SW 1271 (cell line): ENCODE measurements at regions not wholly inside any gene's neighbourhood (a gene's known extent, or its start where the extent isn't known, plus 50 kb on each side); places are given as distances from the start of the nearest gene placed in this dataset.
"Not testable (repeated sequence)": the region's sequence is repeated elsewhere in the genome, so short reads cannot be mapped to it uniquely, and the experiment has no call there.

ENCODE experiments used
- DNase-seq, 2 experiments: peaks; one replicate each; lab custom pipeline; 2025; lab: John Stamatoyannopoulos, UW

- DNase-seq, result no peak
Measured at GRCh38 chr6:112401083-112401482, 54.0 kb downstream of the RFPL4B start.

- DNase-seq, result no peak
Measured at GRCh38 chr6:112407101-112407590, 60.0 kb downstream of the RFPL4B start.

GRCh38 chr6:112408522-112408921, 61.4 kb downstream of the RFPL4B start:
- DNase-seq, result no peak

GRCh38 chr6:112409311-112409710, 62.2 kb downstream of the RFPL4B start:
- DNase-seq, result no peak

GRCh38 chr6:112413780-112414179, 66.7 kb downstream of the RFPL4B start:
- DNase-seq, result peak in 1 of 2 experiments; percentile 2

GRCh38 chr6:112415366-112415765, 68.2 kb downstream of the RFPL4B start:
- DNase-seq, result no peak

GRCh38 chr6:112416866-112417265, 69.7 kb downstream of the RFPL4B start:
- DNase-seq, result no peak

GRCh38 chr6:112427011-112427410, 79.9 kb downstream of the RFPL4B start:
- DNase-seq, result not testable (repeated sequence)

- DNase-seq, result no peak
Measured at GRCh38 chr6:112427499-112427898, 80.4 kb downstream of the RFPL4B start.

- DNase-seq, result no peak
Measured at GRCh38 chr6:112428477-112428876, 81.3 kb downstream of the RFPL4B start.

GRCh38 chr6:112429226-112429625, 82.1 kb downstream of the RFPL4B start:
- DNase-seq, result no peak

- no peak for DNase-seq
Measured at GRCh38 chr6:112431803-112432202, 84.7 kb downstream of the RFPL4B start.

- DNase-seq, result no peak
Measured at GRCh38 chr6:112432853-112433252, 85.7 kb downstream of the RFPL4B start.

GRCh38 chr6:112433457-112433856, 86.3 kb downstream of the RFPL4B start:
- no peak for DNase-seq

- DNase-seq, result no peak
Measured at GRCh38 chr6:112434896-112435435, 87.8 kb downstream of the RFPL4B start.

GRCh38 chr6:112437058-112437457, 89.9 kb downstream of the RFPL4B start:
- DNase-seq, result no peak

GRCh38 chr6:112439010-112439409, 91.9 kb downstream of the RFPL4B start:
- DNase-seq, result no peak

GRCh38 chr6:112439432-112439831, 92.3 kb downstream of the RFPL4B start:
- DNase-seq, result no peak

GRCh38 chr6:112441607-112442006, 94.5 kb downstream of the RFPL4B start:
- DNase-seq, result no peak

GRCh38 chr6:112443179-112444065, 96.3 kb downstream of the RFPL4B start:
- no peak for DNase-seq

- DNase-seq, result not testable (repeated sequence)
Measured at GRCh38 chr6:112448786-112449185, 101.7 kb downstream of the RFPL4B start.

GRCh38 chr6:112450663-112451062, 103.5 kb downstream of the RFPL4B start:
- DNase-seq, result no peak

- no peak for DNase-seq
Measured at GRCh38 chr6:112457886-112458285, 110.8 kb downstream of the RFPL4B start.
